Right atrium auricular region (tissue), 2 donors: ENCODE measurements at regions not wholly inside any gene's neighbourhood (a gene's known extent, or its start where the extent isn't known, plus 50 kb on each side); places are given as distances from the start of the nearest gene placed in this dataset.

Experiments used
- DNase-seq: peaks from one replicate; pipeline ENCODE4 v3.0.0-alpha.2; 2019; ENCODE audit warnings: low spot score
- H3K27ac ChIP-seq, 2 donors: fragments of 200-600 bp; sonication (generic); 1 replicate in 1 of 2; 2 replicates in 1 of 2; pipeline ENCODE4 v1.5.1; 2016 to 2019
- H3K27me3 ChIP-seq, 2 donors: fragments of 200-600 bp; sonication (generic); one replicate each; pipeline versions ENCODE4 v1.5.1 to v1.6.0; 2017 to 2019
- H3K36me3 ChIP-seq: fragments of 200-600 bp; sonication (generic); one replicate; pipeline ENCODE4 v1.5.1; 2016
- H3K4me1 ChIP-seq, 2 donors: fragments of 200-600 bp; sonication (generic); one replicate each; pipeline versions ENCODE4 v1.5.1 to v1.6.0; 2017 to 2019
- H3K4me3 ChIP-seq, 2 donors: fragments of 200-600 bp; sonication (generic); 1 replicate in 1 of 2; 2 replicates in 1 of 2; pipeline ENCODE4 v1.5.1; 2017 to 2019; ENCODE audit warnings: mild to moderate bottlenecking in 1 of 2, moderate library complexity in 1 of 2
- H3K9me3 ChIP-seq, 2 donors: fragments of 200-600 bp; sonication (generic); one replicate each; pipeline ENCODE4 v1.5.1; 2019
- CTCF ChIP-seq, 2 donors: fragments of 200-600 bp; sonication (generic); IDR thresholded peaks; one replicate each; pipeline ENCODE4 v1.5.1; 2019; ENCODE audit warnings: antibody characterized with exemption in 2 of 2

DNA sequence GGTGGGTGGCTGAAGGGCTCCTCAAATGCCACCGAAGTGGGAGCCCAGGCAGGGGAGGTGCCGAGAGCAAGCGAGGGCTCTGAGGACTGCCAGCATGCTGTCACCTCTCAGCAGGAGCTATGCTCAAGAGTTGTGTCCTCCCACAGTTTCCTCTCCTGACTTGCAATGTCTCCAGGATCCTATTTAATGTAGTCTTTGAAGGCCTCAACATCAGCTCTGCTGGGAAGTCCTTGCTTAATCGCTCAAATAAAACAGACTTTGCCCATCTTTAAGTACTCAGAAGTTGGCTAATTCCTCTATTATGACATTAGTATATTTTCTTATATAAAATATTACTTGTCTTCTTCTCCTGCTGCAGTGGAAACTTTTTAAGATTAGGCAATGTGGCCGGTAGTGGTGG, 154.2 kb upstream of the NRIP1 start:
- no peak for TF ChIP-seq CTCF (IDR thresholded peaks at IDR 0.05)
- Histone ChIP-seq H3K36me3 (no peaks in the 10 kb centered on the region), H3K4me1 (peaks cover 0 to 26% of the 10 kb centered on the region in 2 donors), H3K9me3 (no peaks in the 10 kb centered on the region), H3K27me3 (no peaks in the 10 kb centered on the region), H3K4me3 (no peak overlapping the region), H3K27ac (no peak overlapping the region)
- no peak for DNase-seq

DNA sequence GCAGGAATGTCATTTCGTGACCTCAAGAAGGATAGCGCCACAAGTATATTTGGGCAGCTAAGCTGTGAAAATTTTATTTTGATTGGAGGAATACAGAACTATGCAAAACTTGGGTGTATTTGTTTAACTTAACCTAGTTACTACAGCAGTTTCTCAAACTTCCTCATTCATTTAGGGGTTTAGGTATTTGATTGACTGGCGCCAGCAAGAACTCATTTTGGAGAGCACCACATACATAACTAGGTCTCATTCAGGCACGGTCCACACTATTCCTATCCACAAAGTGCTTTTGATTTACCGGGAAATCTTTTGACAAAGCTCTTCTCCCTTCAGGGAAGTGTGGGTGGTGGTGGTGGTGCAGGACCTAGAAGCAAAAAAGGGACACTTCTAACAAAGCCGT, 155.1 kb upstream of the NRIP1 start:
- TF ChIP-seq CTCF (IDR thresholded peaks at IDR 0.05): no peak
- Histone ChIP-seq H3K9me3 (no peaks in the 10 kb centered on the region), H3K36me3 (no peaks in the 10 kb centered on the region), H3K4me1 (peaks cover 0 to 26% of the 10 kb centered on the region in 2 donors), H3K27me3 (no peaks in the 10 kb centered on the region), H3K4me3 (no peak overlapping the region), H3K27ac (no peak overlapping the region)
- DNase-seq: no peak

- DNase-seq: no peak
- Histone ChIP-seq H3K36me3 (no peaks in the 10 kb centered on the region), H3K9me3 (no peaks in the 10 kb centered on the region), H3K4me3 (no peak overlapping the region), H3K4me1 (peaks cover 0 to 26% of the 10 kb centered on the region in 2 donors), H3K27ac (peak overlapping the region in 1 of 2 donors; percentile 16), H3K27me3 (no peaks in the 10 kb centered on the region)
- TF ChIP-seq CTCF (IDR thresholded peaks at IDR 0.05): no peak
Measured at GRCh38 chr21:15221799-15222386, 157.1 kb upstream of the NRIP1 start.

- no peak overlapping the region for H3K4me3 ChIP-seq
Measured at GRCh38 chr21:15222707-15223106, 157.9 kb upstream of the NRIP1 start.

DNA sequence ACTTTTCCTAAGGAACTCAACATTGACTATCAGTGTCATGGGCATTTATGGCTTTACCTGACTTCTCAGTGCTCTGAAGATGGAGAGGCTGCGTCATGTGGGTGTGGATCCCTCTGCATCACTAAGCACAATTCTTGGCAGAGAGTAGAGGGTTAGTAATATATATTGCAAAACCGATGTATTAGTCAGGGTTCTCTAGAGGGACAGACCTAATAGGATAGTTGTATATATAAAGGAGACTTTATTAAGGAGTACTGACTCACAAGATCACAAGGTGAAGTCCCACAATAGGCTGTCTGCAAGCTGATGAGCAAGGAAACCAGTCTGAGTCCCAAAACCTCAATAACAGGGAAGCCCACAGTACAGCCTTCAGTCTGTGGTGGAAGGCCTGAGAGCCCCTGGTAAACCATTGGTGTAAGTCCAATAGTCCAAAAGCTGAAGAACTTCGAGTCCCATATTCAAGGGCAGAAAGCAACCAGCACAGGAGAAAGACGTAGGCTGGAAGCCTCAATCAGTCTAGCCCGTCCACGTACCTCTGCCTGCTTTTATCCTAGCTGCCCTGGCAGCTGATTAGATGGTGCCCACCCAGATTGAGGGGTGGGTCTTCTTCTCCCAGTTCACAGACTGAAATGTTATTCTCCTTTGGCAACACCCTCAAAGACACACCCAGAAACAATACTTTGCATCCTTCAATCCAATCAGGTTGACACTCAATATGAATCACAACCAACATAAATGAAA, 159.7 kb upstream of the NRIP1 start:
- H3K36me3 ChIP-seq: no peaks in the 10 kb centered on the region
- no peak overlapping the region for H3K27ac ChIP-seq
- no peaks in the 10 kb centered on the region for H3K9me3 ChIP-seq
- H3K4me3 ChIP-seq: no peak overlapping the region
- no peak for DNase-seq
- H3K27me3 ChIP-seq: no peaks in the 10 kb centered on the region
- TF ChIP-seq CTCF (IDR thresholded peaks at IDR 0.05): no peak
- peaks cover 0 to 26% of the 10 kb centered on the region in 2 donors for H3K4me1 ChIP-seq

More at GRCh38 chr21:15222707-15223106, 157.9 kb upstream of the NRIP1 start:
- Histone ChIP-seq H3K36me3 (no peaks in the 10 kb centered on the region), H3K27me3 (no peaks in the 10 kb centered on the region), H3K4me1 (peaks cover 0 to 26% of the 10 kb centered on the region in 2 donors), H3K27ac (no peak overlapping the region), H3K9me3 (no peaks in the 10 kb centered on the region)
- TF ChIP-seq CTCF (IDR thresholded peaks at IDR 0.05): no peak
- DNase-seq: no peak
